HL-60 (cell line): ENCODE measurements at regions not wholly inside any gene's neighbourhood (a gene's known extent, or its start where the extent isn't known, plus 50 kb on each side); places are given as distances from the start of the nearest gene placed in this dataset.

Experiments used
- DNase-seq, 2 experiments: peaks; one replicate each; pipeline ENCODE4 v3.0.0-alpha.2; 2010 to 2020; ENCODE audit warnings: low read depth in 1 of 2, low spot score in 1 of 2
- H3K27ac ChIP-seq: fragments of 250-450 bp; sonication (Bioruptor Pico); replicated peaks from 2 replicates; pipeline ENCODE4 v1.5.1; 2020; ENCODE audit warnings: mild to moderate bottlenecking, moderate library complexity
- H3K27me3 ChIP-seq: fragments of 250-450 bp; sonication (Bioruptor Pico); 2 replicates; pipeline ENCODE4 v1.5.1; 2021; ENCODE audit warnings: mild to moderate bottlenecking, moderate library complexity; ENCODE audit not compliant: insufficient read depth, poor library complexity, severe bottlenecking
- H3K4me3 ChIP-seq: replicated peaks from 2 replicates; pipeline ENCODE4 v1.5.1; 2011; ENCODE audit warnings: mild to moderate bottlenecking, control low read depth, low read length; ENCODE audit not compliant: insufficient read depth
- GABPA ChIP-seq: IDR thresholded peaks from 2 replicates; pipeline ENCODE4 v1.6.1; 2012; ENCODE audit warnings: low read depth
- POLR2AphosphoS5 ChIP-seq: IDR thresholded peaks from 2 replicates; pipeline ENCODE4 v1.6.1; 2012; ENCODE audit warnings: low read depth
- SPI1 ChIP-seq: IDR thresholded peaks from 2 replicates; pipeline ENCODE4 v1.6.1; 2012; ENCODE audit warnings: low read depth, mild to moderate bottlenecking, borderline replicate concordance
- TF ChIP-seq, protein P1 (sequence below): IDR thresholded peaks from 2 replicates; pipeline ENCODE4 v1.6.1; 2012; ENCODE audit warnings: low read depth; ENCODE audit not compliant: insufficient replicate concordance
- TF ChIP-seq, protein P2 (sequence below): IDR thresholded peaks from one replicate; pipeline ENCODE4 v1.5.1; 2011; ENCODE audit warnings: low read length, control low read depth, inconsistent platforms; ENCODE audit not compliant: insufficient read depth

DNA sequence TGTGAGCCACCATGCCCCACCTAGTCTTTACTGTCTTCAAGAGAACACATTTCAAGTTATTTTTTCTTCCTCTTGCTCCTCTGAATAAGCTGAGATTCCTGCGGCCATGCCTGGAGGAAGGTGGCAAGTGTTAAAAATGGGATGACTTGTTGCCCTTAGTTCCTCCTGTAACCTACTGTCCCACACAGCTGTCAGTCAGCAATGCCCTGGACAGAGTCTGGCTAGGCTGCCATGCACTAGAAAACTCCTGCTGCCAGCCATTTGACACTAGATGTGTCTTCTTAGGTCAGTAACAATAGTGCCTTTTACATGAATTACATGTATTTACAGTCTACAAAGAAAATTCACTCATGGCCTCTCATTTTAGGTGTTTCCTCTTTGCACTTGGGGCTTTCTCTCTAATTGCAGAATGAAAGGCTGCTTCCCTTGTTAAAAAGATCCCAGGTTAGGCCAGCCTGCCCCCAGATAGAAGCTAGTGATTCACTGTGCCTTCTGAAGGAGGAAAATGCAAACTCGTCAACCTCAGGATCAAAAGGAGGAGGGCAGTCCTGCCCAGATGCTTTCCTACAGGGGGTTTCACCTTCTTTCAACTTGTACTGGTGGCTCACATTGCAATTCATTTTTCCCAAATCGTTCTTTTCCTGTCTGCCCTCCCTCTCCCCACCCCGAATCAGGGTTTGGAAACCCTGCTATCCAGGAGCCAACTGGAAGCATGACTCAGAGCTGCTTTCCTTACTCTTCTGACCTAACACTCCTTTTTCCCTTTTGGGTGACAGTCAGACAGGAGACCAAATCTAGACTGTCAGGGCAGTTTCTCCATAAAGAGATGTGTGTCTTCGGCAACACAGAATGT lies 136.6 kb downstream of the SPAG6 start:
- DNase-seq: no peak
- TF ChIP-seq, protein P1, sequence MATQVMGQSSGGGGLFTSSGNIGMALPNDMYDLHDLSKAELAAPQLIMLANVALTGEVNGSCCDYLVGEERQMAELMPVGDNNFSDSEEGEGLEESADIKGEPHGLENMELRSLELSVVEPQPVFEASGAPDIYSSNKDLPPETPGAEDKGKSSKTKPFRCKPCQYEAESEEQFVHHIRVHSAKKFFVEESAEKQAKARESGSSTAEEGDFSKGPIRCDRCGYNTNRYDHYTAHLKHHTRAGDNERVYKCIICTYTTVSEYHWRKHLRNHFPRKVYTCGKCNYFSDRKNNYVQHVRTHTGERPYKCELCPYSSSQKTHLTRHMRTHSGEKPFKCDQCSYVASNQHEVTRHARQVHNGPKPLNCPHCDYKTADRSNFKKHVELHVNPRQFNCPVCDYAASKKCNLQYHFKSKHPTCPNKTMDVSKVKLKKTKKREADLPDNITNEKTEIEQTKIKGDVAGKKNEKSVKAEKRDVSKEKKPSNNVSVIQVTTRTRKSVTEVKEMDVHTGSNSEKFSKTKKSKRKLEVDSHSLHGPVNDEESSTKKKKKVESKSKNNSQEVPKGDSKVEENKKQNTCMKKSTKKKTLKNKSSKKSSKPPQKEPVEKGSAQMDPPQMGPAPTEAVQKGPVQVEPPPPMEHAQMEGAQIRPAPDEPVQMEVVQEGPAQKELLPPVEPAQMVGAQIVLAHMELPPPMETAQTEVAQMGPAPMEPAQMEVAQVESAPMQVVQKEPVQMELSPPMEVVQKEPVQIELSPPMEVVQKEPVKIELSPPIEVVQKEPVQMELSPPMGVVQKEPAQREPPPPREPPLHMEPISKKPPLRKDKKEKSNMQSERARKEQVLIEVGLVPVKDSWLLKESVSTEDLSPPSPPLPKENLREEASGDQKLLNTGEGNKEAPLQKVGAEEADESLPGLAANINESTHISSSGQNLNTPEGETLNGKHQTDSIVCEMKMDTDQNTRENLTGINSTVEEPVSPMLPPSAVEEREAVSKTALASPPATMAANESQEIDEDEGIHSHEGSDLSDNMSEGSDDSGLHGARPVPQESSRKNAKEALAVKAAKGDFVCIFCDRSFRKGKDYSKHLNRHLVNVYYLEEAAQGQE: no peak
- TF ChIP-seq POLR2AphosphoS5 (no peak), SPI1 (no peak), GABPA (no peak)
- TF ChIP-seq, protein P2, sequence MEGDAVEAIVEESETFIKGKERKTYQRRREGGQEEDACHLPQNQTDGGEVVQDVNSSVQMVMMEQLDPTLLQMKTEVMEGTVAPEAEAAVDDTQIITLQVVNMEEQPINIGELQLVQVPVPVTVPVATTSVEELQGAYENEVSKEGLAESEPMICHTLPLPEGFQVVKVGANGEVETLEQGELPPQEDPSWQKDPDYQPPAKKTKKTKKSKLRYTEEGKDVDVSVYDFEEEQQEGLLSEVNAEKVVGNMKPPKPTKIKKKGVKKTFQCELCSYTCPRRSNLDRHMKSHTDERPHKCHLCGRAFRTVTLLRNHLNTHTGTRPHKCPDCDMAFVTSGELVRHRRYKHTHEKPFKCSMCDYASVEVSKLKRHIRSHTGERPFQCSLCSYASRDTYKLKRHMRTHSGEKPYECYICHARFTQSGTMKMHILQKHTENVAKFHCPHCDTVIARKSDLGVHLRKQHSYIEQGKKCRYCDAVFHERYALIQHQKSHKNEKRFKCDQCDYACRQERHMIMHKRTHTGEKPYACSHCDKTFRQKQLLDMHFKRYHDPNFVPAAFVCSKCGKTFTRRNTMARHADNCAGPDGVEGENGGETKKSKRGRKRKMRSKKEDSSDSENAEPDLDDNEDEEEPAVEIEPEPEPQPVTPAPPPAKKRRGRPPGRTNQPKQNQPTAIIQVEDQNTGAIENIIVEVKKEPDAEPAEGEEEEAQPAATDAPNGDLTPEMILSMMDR: no peak
- H3K27me3 ChIP-seq: no peaks in the 10 kb centered on the region
- H3K27ac ChIP-seq: no peak overlapping the region
- no peak overlapping the region for H3K4me3 ChIP-seq

DNA sequence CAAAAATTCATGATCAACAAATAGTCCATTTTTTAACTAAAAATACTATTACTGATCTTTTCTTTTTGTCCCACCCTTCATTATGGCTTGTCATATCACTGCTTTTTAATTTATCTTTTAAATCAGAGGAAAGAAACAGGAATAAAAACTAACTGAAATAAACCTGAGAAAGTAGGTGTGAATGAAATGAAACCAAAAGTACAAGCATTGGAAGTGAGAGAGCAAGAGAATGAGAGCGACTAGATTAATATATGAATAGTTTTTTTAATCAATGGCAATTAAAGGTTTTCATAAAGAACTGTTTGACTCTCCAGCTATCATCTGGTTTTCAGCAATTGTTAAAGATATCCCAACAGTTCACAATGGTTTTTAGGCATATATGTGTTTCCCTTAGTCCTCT lies 137.8 kb downstream of the SPAG6 start:
- Histone ChIP-seq H3K27ac (no peak overlapping the region), H3K4me3 (no peak overlapping the region), H3K27me3 (no peaks in the 10 kb centered on the region)
- no peak for TF ChIP-seq SPI1
- TF ChIP-seq GABPA: no peak
- TF ChIP-seq, protein P1: no peak
- no peak for TF ChIP-seq POLR2AphosphoS5
- TF ChIP-seq, protein P2: no peak
- DNase-seq: no peak
